H1 (cell line): ENCODE measurements at regions not wholly inside any gene's neighbourhood (a gene's known extent, or its start where the extent isn't known, plus 50 kb on each side); places are given as distances from the start of the nearest gene placed in this dataset.
A peak's percentile ranks its signal among the peaks of the same experiment; 100 is the strongest.

Experiments used
- CTCF ChIA-PET: fragments of 300-600 bp; sonication (Branson Sonifier 250); formaldehyde crosslinking; loops from one replicate; lab custom pipeline; 2021; ENCODE audit not compliant: partially characterized antibody; lab: Charles Lee
- POLR2A ChIA-PET: fragments of 300-600 bp; sonication (Branson Sonifier 250); formaldehyde crosslinking; loops from one replicate; lab custom pipeline; 2021; ENCODE audit warnings: inconsistent platforms; ENCODE audit not compliant: partially characterized antibody; lab: Charles Lee
- DNase-seq, 2 experiments: peaks; one replicate each; pipeline versions ENCODE4 v3.0.0 to v3.0.0-alpha.2; 2010 to 2022; ENCODE audit warnings: low spot score in 2 of 2, low read depth in 1 of 2, mixed read lengths in 1 of 2
- FAIRE-seq: peaks from 2 replicates; lab custom pipeline; 2011; peaks lifted over from hg19 to GRCh38; lab: Jason Lieb, UNC
- H2AFZ ChIP-seq: 2 replicates; pipeline ENCODE4 v1.8.1; 2012; ENCODE audit warnings: low read length, inconsistent platforms
- H2AK5ac ChIP-seq: 2 replicates; pipeline ENCODE4 v1.6.1; 2013; ENCODE audit warnings: low read depth, low read length
- H2BK120ac ChIP-seq: replicated peaks from 2 replicates; pipeline ENCODE3; 2013; ENCODE audit warnings: low read depth, low read length, inconsistent platforms
- H2BK12ac ChIP-seq: 2 replicates; pipeline ENCODE4 v1.6.1; 2013; ENCODE audit warnings: low read depth, low read length
- H2BK15ac ChIP-seq: 2 replicates; pipeline ENCODE4 v1.6.1; 2013; ENCODE audit warnings: low read length
- H2BK20ac ChIP-seq: 2 replicates; pipeline ENCODE4 v1.6.1; 2013; ENCODE audit warnings: low read length
- H2BK5ac ChIP-seq: 2 replicates; pipeline ENCODE4 v1.6.1; 2013; ENCODE audit warnings: low read depth, low read length
- H3K14ac ChIP-seq: 2 replicates; pipeline ENCODE4 v1.6.1; 2013; ENCODE audit warnings: inconsistent platforms; ENCODE audit not compliant: insufficient read length
- H3K18ac ChIP-seq: 2 replicates; pipeline ENCODE4 v1.6.1; 2013; ENCODE audit warnings: low read length; ENCODE audit errors: extremely low read depth
- H3K23ac ChIP-seq: 2 replicates; pipeline ENCODE4 v1.6.1; 2013; ENCODE audit warnings: inconsistent platforms; ENCODE audit not compliant: insufficient read length
- H3K23me2 ChIP-seq: 2 replicates; pipeline ENCODE4 v1.6.1; 2013; ENCODE audit warnings: low read depth, low read length
- H3K27ac ChIP-seq: 2 replicates; pipeline ENCODE4 v1.6.1; 2011; ENCODE audit warnings: low read depth, low read length, inconsistent platforms
- H3K27me3 ChIP-seq, 4 experiments: replicated peaks in 1 of 4; 1 replicate in 1 of 4; 2 replicates in 3 of 4; pipeline versions ENCODE4 v1.6.1 to v1.8.1; 2011 to 2013; ENCODE audit warnings: low read length in 3 of 4, mild to moderate bottlenecking in 3 of 4, inconsistent platforms in 2 of 4, mixed read lengths in 2 of 4, moderate library complexity in 1 of 4; ENCODE audit not compliant: control insufficient read depth in 3 of 4, insufficient read depth in 3 of 4; ENCODE audit errors: extremely low read depth in 1 of 4
- H3K36me3 ChIP-seq, 4 experiments: 2 replicates each; pipeline versions ENCODE4 v1.6.1 to v1.8.1; 2011 to 2013; ENCODE audit warnings: mild to moderate bottlenecking in 4 of 4, low read length in 3 of 4, moderate library complexity in 2 of 4, control low read depth in 1 of 4, inconsistent platforms in 1 of 4; ENCODE audit not compliant: insufficient read depth in 4 of 4, control insufficient read depth in 2 of 4
- H3K4ac ChIP-seq: replicated peaks from 2 replicates; pipeline ENCODE3; 2013; ENCODE audit warnings: low read length, low read depth, mixed read lengths, inconsistent platforms; ENCODE audit not compliant: insufficient read length
- H3K4me1 ChIP-seq, 4 experiments: replicated peaks in 1 of 4; 1 replicate in 1 of 4; 2 replicates in 3 of 4; pipeline versions ENCODE4 v1.6.1 to v1.8.1; 2011 to 2013; ENCODE audit warnings: low read length in 3 of 4, inconsistent platforms in 2 of 4, mixed read lengths in 1 of 4; ENCODE audit not compliant: insufficient read depth in 4 of 4, control insufficient read depth in 3 of 4
- H3K4me2 ChIP-seq, 2 experiments: 2 replicates each; pipeline versions ENCODE4 v1.6.1 to v1.8.1; 2011 to 2013; ENCODE audit warnings: low read depth in 2 of 2, low read length in 2 of 2, control low read depth in 1 of 2, inconsistent platforms in 1 of 2, mild to moderate bottlenecking in 1 of 2; ENCODE audit not compliant: insufficient read depth in 1 of 2
- H3K4me3 ChIP-seq, 4 experiments: fragments of 200-600, 300-600 bp in 1 of 4; sonication (generic), shearing (Covaris generic), sonication (Bioruptor Twin) in 1 of 4; 2 replicates each; pipeline versions ENCODE4 v1.5.1 to v1.8.1; 2011 to 2016; ENCODE audit warnings: low read length in 4 of 4, low read depth in 3 of 4, control low read depth in 2 of 4, inconsistent platforms in 2 of 4, mild to moderate bottlenecking in 2 of 4, mixed read lengths in 1 of 4, moderate library complexity in 1 of 4; ENCODE audit not compliant: insufficient read depth in 2 of 4; ENCODE audit errors: extremely low read depth in 1 of 4
- H3K56ac ChIP-seq: replicated peaks from 2 replicates; pipeline ENCODE3; 2013; ENCODE audit warnings: low read depth, mild to moderate bottlenecking, mixed read lengths, low read length, inconsistent platforms; ENCODE audit not compliant: insufficient read length
- H3K79me1 ChIP-seq: 2 replicates; pipeline ENCODE4 v1.6.1; 2013; ENCODE audit warnings: low read depth, low read length, control low read depth
- H3K79me2 ChIP-seq, 2 experiments: 2 replicates each; pipeline versions ENCODE4 v1.6.1 to v1.8.1; 2012 to 2013; ENCODE audit warnings: low read length in 2 of 2, mild to moderate bottlenecking in 2 of 2, inconsistent platforms in 1 of 2; ENCODE audit not compliant: insufficient read depth in 2 of 2, control insufficient read depth in 1 of 2
- H3K9ac ChIP-seq, 4 experiments: replicated peaks in 1 of 4; 1 replicate in 1 of 4; 2 replicates in 3 of 4; pipeline versions ENCODE4 v1.6.1 to v1.8.1; 2011 to 2013; ENCODE audit warnings: low read depth in 3 of 4, low read length in 3 of 4, control low read depth in 2 of 4, mild to moderate bottlenecking in 2 of 4, moderate library complexity in 2 of 4, inconsistent platforms in 1 of 4; ENCODE audit errors: extremely low read depth in 1 of 4
- H3K9me3 ChIP-seq, 2 experiments: 2 replicates each; pipeline versions ENCODE4 v1.6.1 to v1.8.1; 2012 to 2013; ENCODE audit warnings: mild to moderate bottlenecking in 2 of 2, moderate library complexity in 2 of 2, control low read depth in 1 of 2, inconsistent platforms in 1 of 2, low read depth in 1 of 2, low read length in 1 of 2, mixed read lengths in 1 of 2; ENCODE audit not compliant: insufficient read depth in 2 of 2
- H4K20me1 ChIP-seq, 2 experiments: replicated peaks in 1 of 2; 2 replicates each; pipeline versions ENCODE3 to v1.8.1; 2011 to 2013; ENCODE audit warnings: inconsistent platforms in 2 of 2, low read length in 2 of 2, mild to moderate bottlenecking in 1 of 2; ENCODE audit not compliant: insufficient read depth in 2 of 2, control insufficient read depth in 1 of 2
- H4K5ac ChIP-seq: 2 replicates; pipeline ENCODE4 v1.6.1; 2013; ENCODE audit warnings: low read length, low read depth, mixed read lengths, inconsistent platforms; ENCODE audit not compliant: insufficient read length
- H4K8ac ChIP-seq: 2 replicates; pipeline ENCODE4 v1.8.0; 2013; ENCODE audit warnings: mild to moderate bottlenecking, moderate library complexity, low read length, inconsistent platforms; ENCODE audit not compliant: insufficient read depth; ENCODE audit errors: extremely low read depth
- H4K91ac ChIP-seq: replicated peaks from 2 replicates; pipeline ENCODE3; 2013; ENCODE audit warnings: low read length, mixed read lengths, inconsistent platforms; ENCODE audit not compliant: insufficient read length
- CBX8 ChIP-seq: fragments of 300-800, 300-1000 bp; sonication (generic); IDR thresholded peaks from 2 replicates; pipeline ENCODE4 v1.7.1; 2016; ENCODE audit warnings: low read depth, low read length, borderline replicate concordance
- CHD2 ChIP-seq: IDR thresholded peaks from 2 replicates; pipeline ENCODE4 v1.6.1; 2012; ENCODE audit warnings: low read length, improper control_type of control experiment
- EGR1 ChIP-seq: IDR thresholded peaks from 2 replicates; pipeline ENCODE4 v1.6.1; 2011; ENCODE audit warnings: low read depth, low read length, borderline replicate concordance
- FOSL1 ChIP-seq: IDR thresholded peaks from 2 replicates; pipeline ENCODE4 v1.6.1; 2011; ENCODE audit warnings: mild to moderate bottlenecking, low read depth, low read length, moderate library complexity; ENCODE audit not compliant: insufficient read depth
- GABPA ChIP-seq: IDR thresholded peaks from 2 replicates; pipeline ENCODE4 v1.6.1; 2011; ENCODE audit warnings: mild to moderate bottlenecking, low read length, moderate library complexity, borderline replicate concordance; ENCODE audit not compliant: insufficient read depth
- HDAC2 ChIP-seq, 2 experiments: fragments of 300-600 bp in 1 of 2; sonication (generic) in 1 of 2; IDR thresholded peaks; 2 replicates each; pipeline ENCODE4 v1.6.1; 2011 to 2012; ENCODE audit warnings: low read depth in 2 of 2, low read length in 2 of 2, mild to moderate bottlenecking in 2 of 2, moderate library complexity in 2 of 2, borderline replicate concordance in 1 of 2, inconsistent platforms in 1 of 2
- RFX5 ChIP-seq: IDR thresholded peaks from 2 replicates; pipeline ENCODE4 v1.6.1; 2011; ENCODE audit warnings: low read depth, low read length, improper control_type of control experiment, borderline replicate concordance
- SIRT6 ChIP-seq: IDR thresholded peaks from one replicate; pipeline ENCODE4 v1.7.1; 2012; ENCODE audit warnings: low read length, inconsistent platforms
- SP1 ChIP-seq: IDR thresholded peaks from 2 replicates; pipeline ENCODE4 v1.6.1; 2011; ENCODE audit warnings: low read depth, low read length
- SP2 ChIP-seq: IDR thresholded peaks from 2 replicates; pipeline ENCODE4 v1.6.1; 2012; ENCODE audit warnings: mild to moderate bottlenecking, low read length, inconsistent platforms
- TBP ChIP-seq: IDR thresholded peaks from 2 replicates; pipeline ENCODE4 v1.6.1; 2011; ENCODE audit warnings: low read depth, low read length, improper control_type of control experiment
- TCF12 ChIP-seq: IDR thresholded peaks from 2 replicates; pipeline ENCODE4 v1.6.1; 2011; ENCODE audit warnings: low read depth, mild to moderate bottlenecking, low read length
- ZNF274 ChIP-seq: IDR thresholded peaks from 2 replicates; pipeline ENCODE4 v1.7.0; 2012; ENCODE audit warnings: low read length, borderline replicate concordance; ENCODE audit errors: extremely low read depth
- WGBS, 2 experiments: shearing (Covaris generic) in 1 of 2; methylation state at CpG; one replicate each; pipeline versions ENCODE4 v1.1.6 to v1.1.7; 2013 to 2015; ENCODE audit warnings: low lambda C conversion rate in 2 of 2, mixed read lengths in 2 of 2, inconsistent platforms in 1 of 2, low coverage in 1 of 2, missing lambda C conversion rate in 1 of 2; ENCODE audit not compliant: insufficient replicate concordance in 2 of 2, insufficient coverage in 1 of 2, insufficient read length in 1 of 2; ENCODE audit errors: extremely low coverage in 1 of 2, missing lambda C conversion rate in 1 of 2; 5-methylcytosine and 5-hydroxymethylcytosine counted together
- TF ChIP-seq, protein P1 (sequence below): IDR thresholded peaks from 2 replicates; pipeline ENCODE4 v1.6.1; 2012; ENCODE audit warnings: inconsistent platforms
- TF ChIP-seq, protein P2 (sequence below): IDR thresholded peaks from 2 replicates; pipeline ENCODE4 v1.6.1; 2012; ENCODE audit warnings: inconsistent platforms

DNA sequence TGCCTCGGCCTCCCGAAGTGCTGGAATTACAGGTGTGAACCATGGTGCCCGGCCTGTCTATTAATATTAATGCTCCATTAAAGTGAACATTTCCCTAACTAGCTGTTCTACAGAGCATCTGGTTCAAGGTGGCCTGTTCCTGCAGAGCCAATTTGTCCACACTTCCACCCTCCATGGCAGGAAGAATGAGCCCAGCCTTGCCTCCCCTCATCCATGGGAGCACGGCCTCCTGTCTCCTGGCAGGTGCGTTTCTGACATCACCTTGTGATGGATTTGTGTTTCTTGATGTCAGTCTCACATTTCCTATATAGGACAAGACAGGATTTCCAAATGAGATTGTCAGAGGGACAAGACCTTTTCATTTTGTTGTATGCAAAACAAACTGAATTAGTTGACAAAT, 105.7 kb upstream of the FRMD1 start:
- Histone ChIP-seq H3K23me2 (no peaks in the 10 kb centered on the region), H2AK5ac (0 out of 2 replicates have a peak overlapping the region, but pooled peaks have one; percentile 95), H3K18ac (no peak overlapping the region), H3K14ac (no peak overlapping the region), H3K27me3 (peaks cover 0 to 2% (median 1%) of the 10 kb centered on the region in 4 experiments; a peak in 2 of 7 replicates), H4K20me1 (no peaks in the 10 kb centered on the region), H4K5ac (no peak overlapping the region), H2BK12ac (no peak overlapping the region), H2BK5ac (no peak overlapping the region), H4K8ac (no peak overlapping the region), H3K9ac (no peak overlapping the region), H4K91ac (no peak overlapping the region), H3K4ac (no peak overlapping the region), H2BK15ac (no peak overlapping the region), H3K79me1 (no peaks in the 10 kb centered on the region), H3K4me2 (no peak overlapping the region), H2BK120ac (no peak overlapping the region), H3K79me2 (no peaks in the 10 kb centered on the region), H2AFZ (no peak overlapping the region), H3K36me3 (no peaks in the 10 kb centered on the region), H3K23ac (no peak overlapping the region), H3K27ac (no peak overlapping the region), H3K9me3 (peaks cover 9 to 15% of the 10 kb centered on the region in 2 experiments; a peak in 2 of 4 replicates), H2BK20ac (no peak overlapping the region), H3K56ac (no peak overlapping the region), H3K4me3 (no peak overlapping the region), H3K4me1 (peaks cover 5 to 19% (median 10%) of the 10 kb centered on the region in 4 experiments)
- ChIA-PET POLR2A (no interaction called here), CTCF (interaction anchor here (1.3 kb wide), 1 partner anchor 10 kb away, joined by 3 read pairs; no protein-coding TSS in a partner anchor)
- 97% methylated on average over 5 of the region's 5 CpGs; no CpG with 5 or more reads in 1 of the 2 experiments for WGBS, 2 experiments
- FAIRE-seq (no peak), DNase-seq (no peak)
- TF ChIP-seq RFX5 (no peak), CBX8 (no peak), CHD2 (no peak), TBP (no peak), SIRT6 (no peak), TCF12 (no peak), FOSL1 (no peak), ZNF274 (no peak), SP1 (no peak), SP2 (no peak), GABPA (no peak), EGR1 (no peak), HDAC2 (IDR thresholded peaks at IDR 0.05; ENCODE audit: borderline replicate concordance in 1 of 2, low read depth in 2 of 2, low read length in 2 of 2) (no peak)
- TF ChIP-seq, protein P1, sequence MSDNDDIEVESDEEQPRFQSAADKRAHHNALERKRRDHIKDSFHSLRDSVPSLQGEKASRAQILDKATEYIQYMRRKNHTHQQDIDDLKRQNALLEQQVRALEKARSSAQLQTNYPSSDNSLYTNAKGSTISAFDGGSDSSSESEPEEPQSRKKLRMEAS, result no peak
- TF ChIP-seq, protein P2, sequence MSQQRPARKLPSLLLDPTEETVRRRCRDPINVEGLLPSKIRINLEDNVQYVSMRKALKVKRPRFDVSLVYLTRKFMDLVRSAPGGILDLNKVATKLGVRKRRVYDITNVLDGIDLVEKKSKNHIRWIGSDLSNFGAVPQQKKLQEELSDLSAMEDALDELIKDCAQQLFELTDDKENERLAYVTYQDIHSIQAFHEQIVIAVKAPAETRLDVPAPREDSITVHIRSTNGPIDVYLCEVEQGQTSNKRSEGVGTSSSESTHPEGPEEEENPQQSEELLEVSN, result no peak
